ENCODE measurements at regions not wholly inside any gene's neighbourhood (a gene's known extent, or its start where the extent isn't known, plus 50 kb on each side); places are given as distances from the start of the nearest gene placed in this dataset.

DNA sequence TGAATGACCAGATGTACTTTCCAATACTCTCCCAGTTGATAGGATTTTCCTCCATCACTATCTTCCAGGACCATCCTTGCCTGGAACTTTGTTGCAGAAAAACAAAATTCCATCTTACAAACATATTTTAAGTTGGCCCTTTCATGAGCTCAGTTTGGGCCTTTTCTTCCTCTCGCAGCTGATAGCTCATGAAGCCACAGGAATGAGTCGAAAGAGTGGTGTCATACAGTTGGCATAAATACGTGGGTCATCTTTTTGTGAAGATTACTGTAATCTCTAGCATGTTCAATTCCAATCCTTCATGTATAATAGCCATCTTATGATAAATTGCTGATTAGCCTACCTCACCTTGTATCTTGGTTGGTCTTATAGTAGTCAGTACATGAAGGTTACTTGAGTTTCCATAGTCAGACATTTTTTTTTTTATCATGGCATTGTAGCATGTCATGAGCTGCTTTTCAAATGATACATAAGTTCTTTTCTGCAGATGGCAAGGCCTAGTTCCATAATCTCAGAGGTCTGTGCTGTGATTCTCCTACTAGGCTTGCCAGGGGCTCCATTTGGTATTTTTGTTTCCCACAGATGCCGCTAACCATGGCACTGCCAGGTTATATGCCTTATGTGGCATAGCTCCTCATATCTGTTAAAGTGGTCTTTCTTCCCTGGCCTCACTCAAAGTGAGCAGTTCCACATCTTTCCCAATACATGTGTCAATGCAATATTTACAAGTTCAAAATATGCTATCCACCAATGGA, 380.6 kb upstream of the DCN start:
- TF ChIP-seq, protein P1, sequence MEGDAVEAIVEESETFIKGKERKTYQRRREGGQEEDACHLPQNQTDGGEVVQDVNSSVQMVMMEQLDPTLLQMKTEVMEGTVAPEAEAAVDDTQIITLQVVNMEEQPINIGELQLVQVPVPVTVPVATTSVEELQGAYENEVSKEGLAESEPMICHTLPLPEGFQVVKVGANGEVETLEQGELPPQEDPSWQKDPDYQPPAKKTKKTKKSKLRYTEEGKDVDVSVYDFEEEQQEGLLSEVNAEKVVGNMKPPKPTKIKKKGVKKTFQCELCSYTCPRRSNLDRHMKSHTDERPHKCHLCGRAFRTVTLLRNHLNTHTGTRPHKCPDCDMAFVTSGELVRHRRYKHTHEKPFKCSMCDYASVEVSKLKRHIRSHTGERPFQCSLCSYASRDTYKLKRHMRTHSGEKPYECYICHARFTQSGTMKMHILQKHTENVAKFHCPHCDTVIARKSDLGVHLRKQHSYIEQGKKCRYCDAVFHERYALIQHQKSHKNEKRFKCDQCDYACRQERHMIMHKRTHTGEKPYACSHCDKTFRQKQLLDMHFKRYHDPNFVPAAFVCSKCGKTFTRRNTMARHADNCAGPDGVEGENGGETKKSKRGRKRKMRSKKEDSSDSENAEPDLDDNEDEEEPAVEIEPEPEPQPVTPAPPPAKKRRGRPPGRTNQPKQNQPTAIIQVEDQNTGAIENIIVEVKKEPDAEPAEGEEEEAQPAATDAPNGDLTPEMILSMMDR (IDR thresholded peaks at IDR 0.05; ENCODE audit: control insufficient read depth, extremely low read depth, insufficient read depth) = no peak
- no peak for DNase-seq (ENCODE audit: low read depth)
- H3K4me3 ChIP-seq (ENCODE audit: low read depth, low read length) = no peak overlapping the region

DNA sequence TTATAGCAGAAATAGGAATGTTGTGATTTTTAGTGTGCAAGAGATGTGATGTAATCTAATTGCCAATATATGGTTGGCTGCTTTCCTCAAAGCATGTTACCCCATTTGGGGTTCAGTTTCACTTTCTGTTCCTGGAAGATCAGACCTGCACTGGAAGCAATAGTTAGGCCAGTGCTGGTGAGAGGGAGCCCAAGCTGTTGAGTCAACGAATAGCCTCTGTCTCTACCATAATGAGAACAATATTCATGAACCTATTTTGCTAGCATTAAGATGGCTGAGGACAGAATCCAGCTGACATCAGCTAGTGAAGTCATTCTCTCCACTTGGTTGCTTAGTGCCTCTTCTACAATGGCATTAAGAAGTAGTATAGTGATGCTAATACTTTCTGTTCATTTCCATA, 379.9 kb upstream of the DCN start:
- H3K4me3 ChIP-seq (ENCODE audit: low read depth, low read length) = no peak overlapping the region
- TF ChIP-seq, protein P1 (IDR thresholded peaks at IDR 0.05; ENCODE audit: control insufficient read depth, extremely low read depth, insufficient read depth) = no peak
- DNase-seq (ENCODE audit: low read depth) = no peak

DNA sequence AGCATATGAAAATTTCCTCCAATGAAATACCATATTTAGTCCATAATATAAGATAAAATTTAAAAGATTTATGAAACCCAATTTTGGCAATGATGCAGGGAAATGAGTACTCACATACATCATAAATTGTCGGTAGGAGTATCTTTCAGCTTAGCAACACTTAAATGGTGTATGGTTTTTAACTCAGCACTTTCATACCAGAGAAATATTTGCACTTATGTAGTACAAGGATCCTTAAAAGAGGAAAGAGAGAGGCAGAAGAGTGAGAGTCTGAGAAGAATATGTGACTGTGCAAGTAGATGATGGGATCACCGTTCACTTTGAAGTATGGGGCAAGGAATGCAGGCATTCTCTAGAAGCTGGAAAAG, 379.3 kb upstream of the DCN start:
- TF ChIP-seq, protein P1 (IDR thresholded peaks at IDR 0.05; ENCODE audit: control insufficient read depth, extremely low read depth, insufficient read depth) = no peak
- DNase-seq (ENCODE audit: low read depth) = no peak

DNA sequence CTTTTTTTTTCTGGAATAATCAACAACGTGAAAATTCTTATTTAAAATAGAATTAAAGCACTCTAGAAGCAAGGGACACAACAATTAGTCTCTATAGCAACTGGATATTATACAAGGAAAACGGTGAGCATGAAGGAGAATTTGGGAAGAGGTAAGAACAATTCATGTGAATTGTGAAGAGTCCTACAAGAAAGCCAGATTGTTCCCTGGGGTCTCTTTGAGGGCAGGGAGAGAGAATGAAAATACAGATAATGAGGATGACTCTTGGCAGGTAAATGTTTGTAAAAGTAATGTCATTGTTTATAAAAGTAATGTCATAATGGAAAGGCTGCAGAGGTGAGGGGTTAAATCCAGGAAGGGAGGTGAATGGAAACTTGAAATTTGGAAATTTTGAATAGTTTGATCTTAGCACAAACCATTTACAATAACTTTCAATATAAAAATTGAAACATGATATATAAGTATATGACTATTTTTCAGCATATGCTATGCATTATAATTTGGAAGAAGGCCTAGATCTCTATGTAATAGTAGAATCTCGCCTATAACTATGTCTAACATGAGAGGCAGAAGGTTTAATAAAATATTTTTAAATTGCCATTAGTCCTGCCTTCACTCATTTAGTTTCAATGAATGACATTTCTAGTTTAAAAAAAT, 378.8 kb upstream of the DCN start:
- TF ChIP-seq, protein P1 (IDR thresholded peaks at IDR 0.05; ENCODE audit: control insufficient read depth, extremely low read depth, insufficient read depth) = no peak
- no peak for DNase-seq (ENCODE audit: low read depth)
- H3K4me3 ChIP-seq (ENCODE audit: low read depth, low read length) = no peak overlapping the region

More for the DNA sequence above, 379.3 kb upstream of the DCN start:
- H3K4me3 ChIP-seq (ENCODE audit: low read depth, low read length) = no peak overlapping the region

DNA sequence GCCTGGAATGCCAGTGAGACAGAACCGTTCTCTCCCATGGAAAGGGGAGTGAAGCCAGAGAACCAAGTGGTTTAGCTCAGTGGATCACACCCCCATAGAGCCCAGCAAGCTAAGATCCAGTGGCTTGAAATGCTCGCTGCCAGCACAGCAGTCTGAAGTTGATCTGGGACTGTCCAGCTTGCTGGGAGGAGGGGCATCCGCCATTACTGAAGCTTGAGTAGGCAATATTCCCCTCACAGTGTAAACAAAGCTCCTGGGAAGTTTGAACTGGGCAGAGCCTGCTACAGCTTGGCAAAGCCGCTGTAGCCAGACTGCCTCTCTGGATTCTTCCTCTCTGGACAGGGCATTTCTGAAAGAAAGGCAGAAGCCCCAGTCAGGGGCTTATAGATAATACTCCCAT, 374.3 kb upstream of the DCN start:
- no peak overlapping the region for H3K4me3 ChIP-seq (ENCODE audit: low read depth, low read length)
- DNase-seq (ENCODE audit: low read depth) = no peak
- TF ChIP-seq, protein P1 (IDR thresholded peaks at IDR 0.05; ENCODE audit: control insufficient read depth, extremely low read depth, insufficient read depth) = no peak

DNA sequence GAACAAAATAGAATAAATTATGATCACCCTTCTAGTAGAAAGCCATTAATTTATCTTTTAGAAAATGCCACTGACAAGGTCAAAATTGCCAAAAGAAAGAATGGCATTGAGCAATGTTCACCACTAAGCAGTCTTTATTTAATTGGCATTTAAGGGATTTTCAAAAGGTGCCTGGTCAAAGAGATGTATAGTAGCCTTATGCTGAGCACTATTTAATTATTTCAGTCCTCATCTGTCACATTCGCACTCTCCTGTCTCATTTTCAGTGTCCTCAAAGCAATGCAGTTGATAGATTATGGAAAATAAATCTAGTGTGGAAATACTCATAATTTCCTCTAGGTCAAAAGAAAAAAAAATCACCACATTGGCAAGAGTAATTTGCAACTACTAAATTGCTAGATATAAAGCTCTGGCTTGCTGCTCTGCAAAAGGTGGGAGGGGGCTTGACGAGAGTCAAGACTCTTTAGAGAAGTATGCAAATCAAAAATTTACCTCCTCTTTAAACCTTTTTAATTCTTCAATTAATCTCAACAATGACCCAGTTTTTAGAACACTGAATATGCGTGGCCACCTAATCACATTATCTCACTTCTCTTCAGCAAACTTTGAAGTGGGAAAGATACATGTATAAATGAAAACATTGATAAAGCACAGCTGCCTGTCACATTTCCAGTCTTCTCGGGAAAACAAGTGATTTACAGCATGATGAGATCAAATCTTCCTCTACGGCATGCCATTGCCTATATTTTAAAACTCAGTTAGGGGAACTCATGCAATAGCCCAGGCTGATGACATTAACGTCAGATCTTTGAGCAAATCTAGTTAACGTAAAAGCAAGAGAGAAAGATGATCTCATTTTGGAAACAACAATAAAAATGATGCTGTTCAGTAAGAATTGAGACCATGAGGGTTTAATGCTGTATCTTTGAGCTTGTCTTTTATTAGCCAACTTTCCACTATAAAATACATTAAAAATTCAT, 373.1 kb upstream of the DCN start:
- no peak overlapping the region for H3K4me3 ChIP-seq (ENCODE audit: low read depth, low read length)
- TF ChIP-seq, protein P1 (IDR thresholded peaks at IDR 0.05; ENCODE audit: control insufficient read depth, extremely low read depth, insufficient read depth) = no peak
- DNase-seq (ENCODE audit: low read depth) = no peak
